SK-N-SH treated with all-trans-retinoic acid at 6 μM for 48 hours (cell line): ENCODE measurements at regions not wholly inside any gene's neighbourhood (a gene's known extent, or its start where the extent isn't known, plus 50 kb on each side); places are given as distances from the start of the nearest gene placed in this dataset.

Experiments used
- ESRRG ChIP-seq: fragments of 250-450 bp; sonication (Bioruptor Pico); IDR thresholded peaks from 2 replicates; pipeline ENCODE4 v1.6.1; 2021; ENCODE audit warnings: mild to moderate bottlenecking
- PATZ1 ChIP-seq: fragments of 250-450 bp; sonication (Bioruptor Pico); IDR thresholded peaks from 2 replicates; pipeline ENCODE4 v1.8.0; 2020; ENCODE audit warnings: mild to moderate bottlenecking, moderate library complexity, borderline replicate concordance
- ZFP3 ChIP-seq: fragments of 250-450 bp; sonication (Bioruptor Pico); IDR thresholded peaks from 2 replicates; pipeline ENCODE4 v1.5.0; 2020; ENCODE audit warnings: mild to moderate bottlenecking, moderate library complexity

GRCh38 chr22:23517804-23518375, 62.2 kb downstream of the IGLL1 start:
- TF ChIP-seq ESRRG (CRISPR knock-in tag) (no peak), PATZ1 (CRISPR knock-in tag) (no peak), ZFP3 (CRISPR knock-in tag) (no peak)
